Stimulated activated CD4-positive, alpha-beta T cell treated with anti-CD3 and anti-CD28 coated beads, Interleukin-1b, Interleukin-23, amount 100 ng/mL, for 48 hours (primary cell): ENCODE measurements at regions not wholly inside any gene's neighbourhood (a gene's known extent, or its start where the extent isn't known, plus 50 kb on each side); places are given as distances from the start of the nearest gene placed in this dataset.

Experiments used
- DNase-seq: peaks from one replicate; pipeline ENCODE4 v3.0.0-alpha.2; 2020

DNA sequence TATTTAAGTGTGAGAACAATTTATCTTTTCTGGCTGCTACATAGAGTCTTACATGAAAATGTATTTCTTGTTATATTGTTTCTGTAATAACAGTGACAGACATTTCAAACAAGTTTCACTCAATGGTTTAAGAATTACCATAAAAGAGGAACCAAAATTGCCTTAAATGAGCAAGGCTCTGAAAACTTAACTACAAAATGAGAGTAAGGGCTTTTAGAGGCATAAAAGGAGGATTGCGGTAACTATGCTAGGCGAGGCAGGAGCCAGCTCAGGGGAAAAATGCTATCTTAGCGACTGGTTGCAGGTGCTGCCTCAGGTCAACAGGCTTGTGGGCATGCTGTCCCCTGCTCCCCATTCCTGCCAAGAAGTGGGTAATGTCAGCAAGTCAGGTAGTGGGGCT, 81.7 kb upstream of the MSI2 start:
- DNase-seq = no peak

DNA sequence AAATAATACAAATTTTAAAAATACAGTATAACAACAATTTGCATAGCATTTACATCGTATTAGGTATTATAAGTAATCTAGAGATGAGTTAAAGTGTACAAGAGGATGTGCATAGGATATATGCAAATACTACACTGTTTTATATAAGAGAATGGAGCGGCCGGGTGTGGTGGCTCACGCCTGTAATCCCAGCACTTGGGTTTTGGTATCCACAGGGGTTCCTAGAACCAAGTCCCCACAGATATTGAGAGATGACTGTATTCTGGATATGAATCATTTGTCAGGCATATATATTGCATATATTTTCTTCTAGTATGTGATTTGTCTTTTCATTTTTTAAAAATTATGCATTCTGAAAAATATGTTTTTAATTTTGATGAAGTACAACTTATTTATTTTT, 77.5 kb upstream of the MSI2 start:
- peak; percentile 4 for DNase-seq

DNA sequence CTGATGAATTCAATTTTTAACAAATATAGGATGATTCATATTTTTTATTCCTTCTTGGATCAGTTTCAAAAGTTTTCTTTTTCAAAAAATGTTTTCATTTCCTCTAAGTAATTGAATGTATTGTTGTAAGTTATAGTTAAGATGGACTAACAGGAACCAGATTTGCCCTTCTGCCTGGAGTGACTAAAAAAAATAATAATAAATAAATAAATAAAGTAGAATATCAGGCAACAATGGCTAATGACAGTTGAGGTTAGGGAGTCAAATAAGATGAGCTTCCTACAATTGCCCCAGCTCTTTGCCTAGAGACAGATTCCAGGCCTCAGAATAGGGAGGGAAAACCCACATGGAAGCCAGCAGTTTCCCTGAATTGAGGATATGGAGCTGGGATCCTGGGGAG, 73.7 kb upstream of the MSI2 start:
- no peak for DNase-seq

DNA sequence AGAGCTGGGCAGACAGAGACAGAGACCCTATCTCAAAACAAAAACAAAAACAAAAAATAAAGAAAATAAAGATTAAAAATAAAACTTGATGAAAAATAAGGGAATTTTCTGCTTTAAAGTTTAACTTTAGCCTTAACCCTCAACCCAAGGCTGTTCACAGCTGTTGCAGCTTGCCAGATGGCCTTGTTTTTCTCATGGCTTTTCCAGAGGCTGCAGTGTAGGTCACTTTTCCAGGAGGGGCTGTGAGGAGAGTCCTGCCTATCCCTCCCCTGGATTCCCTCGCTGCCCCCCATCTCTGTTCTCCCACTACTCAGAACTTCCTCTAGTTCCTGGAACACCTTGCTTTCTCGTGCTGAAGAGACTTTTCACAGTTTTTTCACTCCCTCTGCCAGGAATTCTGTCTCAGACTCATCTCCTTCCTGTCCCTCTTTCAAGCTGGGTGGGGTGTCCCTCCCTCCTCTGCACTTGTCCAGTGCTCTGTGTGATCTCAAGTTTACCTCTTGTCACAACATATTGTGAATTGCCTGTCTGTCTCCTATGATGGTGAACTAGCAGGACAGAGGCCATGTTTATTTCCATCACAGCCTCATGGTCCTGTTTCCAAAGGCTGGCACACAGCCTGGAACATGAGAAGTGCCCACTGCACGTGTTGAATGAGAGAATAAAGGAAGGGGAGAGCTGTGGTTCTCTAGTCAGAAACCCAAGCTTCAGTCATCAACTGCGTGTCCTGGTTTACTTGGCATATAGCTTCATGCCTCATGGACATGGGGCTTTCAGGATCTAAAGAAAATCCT, 69.9 kb upstream of the MSI2 start:
- DNase-seq = no peak

DNA sequence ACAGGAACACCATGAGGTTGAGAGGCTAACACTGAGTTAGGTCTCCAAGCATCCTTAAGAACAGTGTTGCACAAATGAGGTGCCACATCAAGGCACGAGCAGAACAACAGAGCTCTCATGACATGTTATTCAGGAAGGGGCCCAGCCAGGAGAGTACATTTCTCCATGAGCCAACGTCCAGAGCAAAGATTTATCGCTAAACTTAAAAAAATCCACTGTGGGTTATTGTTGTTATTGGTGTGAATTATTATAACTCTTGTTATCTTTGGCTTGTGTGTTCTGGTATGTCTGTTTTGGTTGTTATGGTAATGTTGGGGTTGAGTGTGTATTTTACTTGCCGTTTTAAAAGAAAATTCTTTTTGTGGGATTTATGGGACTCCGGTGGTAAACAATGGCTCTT, 68.9 kb upstream of the MSI2 start:
- DNase-seq = no peak

DNA sequence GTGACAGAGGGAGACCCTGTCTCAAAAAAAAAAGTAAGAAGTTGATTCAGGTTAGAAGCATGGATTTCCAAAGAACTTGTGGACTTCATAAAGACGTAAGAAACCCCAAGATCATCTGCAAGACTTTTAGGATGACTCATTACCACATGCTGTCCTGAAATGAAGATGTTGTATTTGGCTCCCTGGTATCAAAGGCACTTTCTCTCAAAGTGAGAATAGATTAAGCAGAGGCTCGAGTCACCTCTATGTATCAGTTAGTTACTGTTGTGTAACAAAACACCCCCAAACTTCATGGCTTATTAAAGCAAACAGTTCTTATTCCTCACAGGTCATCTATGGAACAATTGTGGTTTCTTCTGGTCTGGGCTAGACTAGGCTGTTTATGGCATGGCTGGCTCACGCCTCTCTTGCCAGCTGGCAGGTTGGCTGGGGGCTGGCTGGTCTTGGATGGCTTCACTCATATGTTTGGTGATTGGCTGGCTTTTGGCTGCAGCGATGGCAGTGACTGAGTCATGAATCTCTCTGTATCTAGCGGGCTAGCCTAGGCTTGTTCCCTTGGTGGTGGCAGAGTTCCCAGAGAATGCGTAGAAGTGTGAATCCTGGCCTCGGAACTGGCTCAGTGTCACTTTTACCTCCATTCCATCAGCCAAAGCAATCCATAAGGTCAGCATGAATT, 60.4 kb upstream of the MSI2 start:
- DNase-seq = no peak

DNA sequence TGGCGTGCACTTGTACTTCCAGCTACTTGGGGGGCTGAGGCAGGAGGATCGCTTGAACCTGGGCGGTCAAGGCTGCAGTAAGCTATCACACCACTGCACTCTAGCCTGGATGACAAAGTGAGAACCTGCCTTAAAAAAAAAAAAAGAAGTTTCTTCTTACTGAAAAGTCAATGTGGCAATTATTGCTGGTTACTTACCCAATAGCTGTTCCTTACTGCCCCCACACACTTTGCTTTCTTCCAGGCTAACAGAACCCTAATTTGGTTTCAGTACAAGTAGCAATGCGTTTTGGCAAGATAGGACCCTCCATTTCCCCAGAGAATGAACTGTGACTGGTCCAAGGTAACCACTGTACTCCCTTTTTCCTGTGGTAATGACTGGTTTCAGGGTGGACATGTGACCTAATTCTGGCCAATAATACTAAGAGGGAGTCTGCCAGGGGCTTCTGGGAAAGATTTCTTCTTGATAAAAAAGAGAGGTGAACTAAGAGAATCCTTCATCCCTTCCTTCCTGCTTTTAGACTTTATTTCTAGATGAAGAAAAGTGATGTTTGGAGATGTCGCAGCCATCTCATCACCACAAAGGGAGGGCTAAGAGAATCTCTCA, 58.8 kb upstream of the MSI2 start:
- DNase-seq = no peak

DNA sequence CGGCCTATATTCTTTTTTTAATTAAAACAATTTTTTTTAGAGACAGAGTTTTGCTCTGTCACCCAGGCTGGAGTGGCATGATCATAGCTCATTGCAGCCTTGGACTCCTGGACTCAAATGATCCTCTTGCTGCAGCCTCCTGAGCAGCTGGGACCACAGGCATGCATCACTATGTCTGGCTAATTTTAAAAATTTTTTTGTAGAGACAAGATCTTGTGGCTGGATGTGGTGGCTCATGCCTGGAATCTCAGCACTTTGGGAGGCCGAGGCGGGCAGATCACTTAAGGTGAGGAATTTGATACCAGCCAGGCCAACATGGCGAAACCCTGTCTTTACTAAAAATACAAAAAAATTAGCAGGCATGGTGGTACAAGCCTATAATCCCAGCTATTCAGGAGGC, 54.8 kb upstream of the MSI2 start:
- DNase-seq = no peak

DNA sequence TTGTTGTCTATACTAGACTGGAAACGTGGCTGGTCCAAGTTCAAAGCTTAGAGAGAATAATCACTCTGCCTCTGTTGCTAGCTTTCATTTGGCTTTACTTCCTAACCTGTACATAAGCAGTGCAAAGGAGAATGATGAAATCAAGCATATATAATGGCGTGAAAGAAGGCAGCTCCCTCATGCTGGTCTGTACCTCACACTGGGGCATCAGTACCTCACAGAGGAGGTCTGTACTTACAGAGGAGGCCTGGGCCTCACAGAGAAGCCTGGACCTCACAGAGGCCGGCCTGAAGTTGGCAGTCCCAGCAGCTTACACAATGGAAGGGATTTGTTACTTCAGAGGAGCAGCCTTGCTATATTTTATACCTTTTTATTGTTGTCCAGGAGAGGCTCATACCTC, 53.3 kb upstream of the MSI2 start:
- no peak for DNase-seq
